Left renal pelvis (tissue), 4 donors: ENCODE measurements at regions not wholly inside any gene's neighbourhood (a gene's known extent, or its start where the extent isn't known, plus 50 kb on each side); places are given as distances from the start of the nearest gene placed in this dataset.

Source experiments
- DNase-seq, 4 donors: peaks; one replicate each; pipeline ENCODE4 v3.0.0-alpha.2; 2013; ENCODE audit warnings: low read depth in 4 of 4, low spot score in 3 of 4

DNA sequence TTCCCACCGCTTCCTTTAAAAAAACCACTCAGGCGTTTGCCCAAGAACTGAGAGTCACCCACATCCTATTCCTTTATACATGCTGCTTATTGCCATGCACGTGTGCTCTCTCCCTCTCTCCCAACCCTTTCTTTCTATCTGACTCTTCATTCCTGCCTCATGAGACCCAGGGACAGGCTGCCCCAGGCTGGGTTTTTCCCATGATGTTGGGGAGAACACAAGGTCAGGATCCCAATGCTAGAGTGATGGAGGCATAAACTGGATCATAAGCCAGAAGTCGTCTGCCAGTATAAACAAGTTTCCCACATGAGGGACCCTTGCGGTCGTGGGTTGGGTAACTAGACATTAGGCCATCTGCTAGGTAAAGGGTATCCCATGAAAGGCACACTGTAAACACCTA lies 64.9 kb downstream of the CD2 start:
- DNase-seq = no peak

DNA sequence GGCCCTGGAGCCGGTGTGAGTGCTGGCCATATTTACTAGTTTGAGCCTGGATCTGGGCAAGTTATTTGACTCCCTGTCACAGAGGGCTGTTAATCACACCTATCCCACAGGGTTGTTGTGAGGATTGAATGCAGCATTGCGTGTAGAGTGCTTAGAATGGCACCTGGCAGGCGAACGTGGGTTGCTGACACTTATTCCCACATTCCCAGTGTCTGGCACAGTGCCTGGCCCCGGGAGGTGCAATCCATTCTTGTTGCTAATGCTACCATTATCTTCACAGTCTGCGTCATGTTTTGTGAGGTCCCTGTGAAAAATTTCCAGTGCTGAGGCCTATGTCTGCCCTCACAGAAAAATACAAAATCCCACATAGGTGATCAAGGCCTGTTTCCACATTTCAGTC lies 66.1 kb downstream of the CD2 start:
- DNase-seq = no peak

DNA sequence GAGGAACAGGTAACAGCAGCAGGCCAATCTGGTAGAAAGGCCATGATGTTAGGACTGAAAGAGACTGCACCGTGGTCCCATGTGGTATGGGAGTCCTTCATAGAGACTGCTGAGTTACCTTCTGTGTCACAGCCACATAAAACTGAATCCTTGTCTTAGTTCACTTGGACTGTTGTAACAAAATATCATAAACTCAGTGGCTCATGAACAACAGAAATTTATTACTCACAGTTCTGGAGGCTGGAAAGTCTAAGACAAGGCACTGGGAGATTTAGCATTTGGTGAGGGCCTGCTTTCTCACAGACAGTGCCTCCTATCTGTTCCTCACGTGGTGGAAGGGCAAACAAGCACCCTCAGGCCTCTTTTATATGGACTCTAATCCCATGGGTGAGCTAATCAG lies 67.5 kb downstream of the CD2 start:
- DNase-seq = no peak

DNA sequence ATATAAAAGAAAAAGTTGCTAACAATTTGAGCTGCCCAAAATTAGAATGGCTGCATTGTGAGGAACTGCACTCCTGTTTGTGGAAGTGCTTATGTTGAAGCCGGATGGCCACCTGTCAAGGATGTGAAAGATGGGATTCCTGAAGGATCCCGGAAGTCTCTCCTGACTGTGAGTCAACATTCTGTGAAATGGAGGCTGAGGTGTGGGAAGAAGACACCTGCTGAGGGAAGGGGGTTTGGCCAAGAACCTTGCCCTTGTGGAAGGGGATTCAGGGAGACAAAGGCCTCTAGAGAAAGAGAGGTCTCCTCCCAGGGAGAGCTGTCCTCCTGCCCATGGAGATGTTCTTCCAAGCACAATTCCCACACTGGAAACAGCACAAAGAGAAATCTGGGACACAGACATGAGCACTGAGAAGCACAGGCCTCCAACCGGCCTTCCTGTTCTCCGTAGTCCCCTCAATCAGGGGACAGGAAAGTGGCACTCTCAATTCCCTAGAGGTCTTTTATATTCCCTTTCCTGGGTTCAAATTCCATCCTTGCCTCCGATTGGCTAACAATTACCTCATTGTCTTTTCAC lies 70.5 kb downstream of the CD2 start:
- no peak for DNase-seq

DNA sequence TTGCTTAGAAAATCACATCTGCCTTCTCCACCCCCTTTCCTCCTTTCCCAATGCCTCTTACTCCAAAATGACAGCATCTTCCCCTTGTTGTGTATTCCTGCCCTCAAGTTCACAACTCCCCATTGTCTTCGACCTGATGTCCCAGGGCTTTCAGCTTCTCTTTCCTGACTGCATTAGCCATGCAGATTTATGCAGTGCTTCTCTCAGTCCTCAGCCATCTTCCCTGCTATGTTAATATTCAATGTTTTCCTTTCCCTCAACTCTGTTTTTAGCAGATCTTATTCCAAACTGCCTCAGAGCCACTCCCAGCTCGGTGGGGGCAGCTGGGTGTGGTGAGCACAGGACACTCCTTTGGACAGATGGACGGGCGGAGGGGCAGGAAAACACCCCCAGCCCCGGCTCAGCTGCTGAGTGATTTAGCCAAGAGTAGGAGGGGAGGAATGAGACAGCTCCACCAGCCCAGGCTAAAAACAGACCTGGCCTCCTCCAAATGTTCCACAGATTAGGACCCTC lies 71.0 kb downstream of the CD2 start:
- DNase-seq = no peak

DNA sequence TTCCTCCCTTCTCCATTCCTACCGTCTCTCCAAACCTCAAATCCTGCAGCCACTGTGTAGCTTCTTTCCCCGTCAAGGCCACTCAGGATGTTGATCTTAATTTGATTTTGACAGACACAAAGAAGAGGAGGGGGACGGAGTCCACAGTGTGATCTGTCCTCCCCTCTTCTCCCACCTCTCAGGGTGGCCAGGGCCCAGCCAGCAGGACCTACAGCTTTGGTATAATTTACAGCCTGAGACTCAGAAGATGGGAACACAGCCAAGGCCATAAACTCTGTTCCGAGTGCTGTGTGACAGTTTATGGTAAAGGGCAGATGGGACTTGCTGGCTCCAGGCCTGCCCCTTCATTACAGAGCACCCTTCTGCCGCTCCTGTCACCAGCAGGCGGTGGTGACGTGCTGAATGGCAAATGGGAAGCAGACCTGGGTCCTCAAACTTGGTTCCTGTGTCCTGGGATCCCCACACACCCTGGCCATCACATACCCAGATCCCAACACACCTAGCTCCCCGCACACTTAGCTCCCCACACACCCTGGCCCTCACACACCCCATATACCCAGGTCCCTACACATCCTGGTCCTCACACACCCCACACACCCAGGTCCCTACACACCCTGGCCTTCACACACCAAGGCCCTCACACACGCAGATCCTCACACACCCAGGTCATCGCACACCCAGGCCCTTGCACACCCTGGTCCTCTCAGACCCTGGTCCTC lies 71.6 kb downstream of the CD2 start:
- DNase-seq = peak in 1 of 4 donors; percentile 32

DNA sequence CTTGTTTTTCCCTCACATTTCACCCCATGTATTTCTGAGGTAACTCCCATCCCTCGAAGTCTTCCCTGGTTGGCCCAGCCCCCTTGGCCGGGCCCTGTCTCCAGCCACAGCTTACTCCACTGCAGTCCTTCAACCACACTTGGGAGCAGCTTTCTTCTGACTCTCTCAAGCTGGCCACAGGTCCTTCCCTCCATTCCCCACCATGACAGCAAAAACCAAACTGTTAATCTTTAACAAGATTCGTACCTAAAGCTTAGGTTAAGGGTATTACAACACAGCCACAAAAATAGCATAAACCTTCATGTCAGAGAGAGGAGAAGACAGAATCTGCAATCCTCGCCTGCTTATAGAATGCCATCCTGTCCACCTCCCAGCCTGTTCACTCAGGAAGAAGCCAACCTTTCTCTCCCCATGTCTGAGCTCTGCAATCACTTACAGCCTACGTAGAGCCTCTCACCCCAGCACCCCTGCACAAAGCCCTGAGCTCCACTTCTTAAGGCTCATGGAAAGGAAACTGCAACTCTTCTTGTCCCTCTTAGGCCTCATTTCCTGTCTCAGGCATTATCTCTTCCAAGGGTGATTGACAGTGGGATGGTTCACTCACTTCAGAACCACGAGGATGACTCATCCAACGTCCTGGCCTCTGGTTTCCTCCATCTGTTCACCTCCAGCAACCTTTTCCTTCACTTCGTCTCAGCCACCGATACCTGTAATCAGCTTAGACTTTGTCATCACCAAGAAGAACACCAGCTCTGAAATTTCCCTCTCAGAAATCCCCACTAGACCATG lies 72.8 kb downstream of the CD2 start:
- DNase-seq = no peak

DNA sequence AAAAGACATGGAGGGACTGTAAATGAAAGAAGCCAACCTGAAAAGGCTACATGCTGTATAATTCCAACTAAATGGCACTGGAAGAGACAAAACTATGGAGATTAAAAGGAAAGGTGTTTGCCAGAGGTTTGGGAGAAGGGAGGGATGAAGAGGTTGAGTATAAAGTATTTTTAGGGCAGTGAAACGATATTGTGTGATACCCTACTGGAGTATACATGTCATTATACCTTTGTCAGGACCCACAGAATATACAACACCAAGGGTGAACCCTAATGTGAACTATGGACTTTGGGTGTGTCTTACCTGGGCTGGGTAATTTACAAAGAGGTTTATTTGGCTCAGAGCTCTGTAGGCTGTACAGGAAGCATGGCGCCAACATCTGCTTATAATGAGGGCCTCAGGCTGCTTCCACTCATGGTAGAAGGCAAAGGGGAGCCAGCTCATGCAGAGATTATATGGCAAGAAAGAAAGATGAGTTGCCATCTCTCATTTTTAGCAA lies 73.4 kb downstream of the CD2 start:
- DNase-seq = no peak

DNA sequence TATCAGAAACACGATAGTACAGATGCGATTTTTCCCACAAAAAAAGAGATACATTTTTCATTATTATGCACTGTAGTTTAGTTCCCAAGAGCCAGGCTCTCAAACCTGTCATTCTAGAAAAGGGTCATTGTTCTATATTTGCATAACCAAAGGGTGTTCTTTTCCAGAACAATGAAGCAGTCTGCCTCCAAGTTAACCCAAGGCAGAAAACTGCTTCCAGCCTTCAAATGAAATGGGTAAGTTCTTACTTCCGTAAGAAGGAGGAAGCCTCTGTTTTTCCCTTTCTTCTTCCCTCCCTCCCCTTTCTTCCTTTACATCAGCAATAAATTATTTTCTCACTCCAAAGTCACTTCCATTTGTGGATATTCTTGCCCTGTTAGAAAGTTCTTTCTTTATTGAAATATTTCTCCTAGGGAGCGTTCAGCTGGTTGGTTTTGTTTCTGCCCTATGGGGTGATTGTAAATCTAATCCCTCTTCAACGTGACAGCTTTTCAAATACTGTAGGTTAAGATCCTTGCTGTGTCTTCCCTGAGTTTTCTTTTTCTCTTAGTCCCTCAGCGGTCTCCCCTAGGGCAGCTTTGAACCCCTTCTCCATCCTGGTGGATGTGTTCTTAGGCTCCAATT lies 77.3 kb upstream of the PTGFRN start:
- no peak for DNase-seq

DNA sequence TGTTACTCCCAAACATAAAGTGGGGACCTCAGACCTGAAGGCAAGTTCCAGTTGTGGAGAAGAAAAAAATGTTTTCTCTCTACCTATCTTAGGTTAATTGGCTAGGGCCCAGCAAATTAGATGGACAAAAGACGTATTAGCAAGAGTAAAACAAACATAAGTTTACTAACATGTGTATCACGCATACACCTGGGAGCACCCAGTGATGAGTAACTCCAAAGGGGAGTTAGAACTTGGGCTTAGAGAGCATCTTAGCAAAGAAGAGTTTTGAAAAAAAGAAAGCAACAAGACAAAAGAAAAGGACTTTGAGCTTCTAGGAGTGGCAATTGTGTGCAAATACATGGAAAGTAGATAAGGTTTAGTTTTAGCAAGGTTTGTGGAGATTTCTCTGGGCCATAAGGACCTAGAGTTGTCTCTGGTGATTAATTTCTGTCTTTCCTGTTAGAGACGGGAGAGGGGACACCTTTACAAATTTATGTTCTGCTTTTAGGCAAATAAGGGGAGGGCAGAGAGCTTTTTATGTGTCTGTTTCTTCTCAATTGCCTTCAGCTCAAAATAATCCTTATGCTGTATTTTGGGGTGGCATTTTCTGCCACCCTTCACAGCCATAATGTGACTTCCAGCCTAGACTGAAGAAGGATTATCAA lies 76.7 kb upstream of the PTGFRN start:
- no peak for DNase-seq

DNA sequence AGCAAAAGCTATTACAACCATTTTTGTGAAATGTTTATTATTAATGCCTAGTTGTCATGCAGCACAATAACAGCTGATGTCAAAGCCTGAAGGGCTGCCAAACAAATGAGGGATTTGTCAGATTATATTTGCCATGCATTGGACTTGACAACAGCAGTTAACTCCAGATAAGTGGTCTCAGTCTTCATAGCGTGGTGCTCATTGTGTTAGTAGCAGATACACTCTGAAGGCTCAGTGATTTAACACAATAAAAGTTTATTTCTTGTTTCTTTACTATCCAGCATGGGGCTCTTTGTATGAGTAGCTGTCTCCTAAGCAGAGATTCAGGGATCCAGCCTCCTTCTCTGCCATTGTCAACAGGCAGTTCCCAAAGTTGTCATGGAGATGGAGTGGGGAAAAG lies 76.0 kb upstream of the PTGFRN start:
- no peak for DNase-seq

DNA sequence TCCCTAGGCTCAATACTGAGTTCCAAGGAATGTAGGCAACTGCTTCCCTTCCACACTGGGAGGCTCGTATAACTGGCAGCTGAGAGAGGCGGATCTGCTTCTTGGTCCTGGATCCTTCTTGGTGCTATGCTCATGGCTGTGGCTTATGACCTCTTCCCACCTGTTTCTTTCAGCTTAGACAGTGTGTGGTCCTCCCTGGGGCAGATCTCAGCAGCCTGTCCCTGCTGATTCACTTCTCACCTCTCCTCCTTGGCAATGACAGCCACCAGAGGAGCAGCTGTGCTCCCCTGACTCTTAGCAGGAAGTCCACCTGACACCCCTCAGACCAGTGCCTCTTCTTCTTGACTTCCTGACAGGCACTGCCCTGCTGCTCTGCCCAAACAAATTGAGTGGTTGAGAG lies 75.1 kb upstream of the PTGFRN start:
- DNase-seq = no peak

DNA sequence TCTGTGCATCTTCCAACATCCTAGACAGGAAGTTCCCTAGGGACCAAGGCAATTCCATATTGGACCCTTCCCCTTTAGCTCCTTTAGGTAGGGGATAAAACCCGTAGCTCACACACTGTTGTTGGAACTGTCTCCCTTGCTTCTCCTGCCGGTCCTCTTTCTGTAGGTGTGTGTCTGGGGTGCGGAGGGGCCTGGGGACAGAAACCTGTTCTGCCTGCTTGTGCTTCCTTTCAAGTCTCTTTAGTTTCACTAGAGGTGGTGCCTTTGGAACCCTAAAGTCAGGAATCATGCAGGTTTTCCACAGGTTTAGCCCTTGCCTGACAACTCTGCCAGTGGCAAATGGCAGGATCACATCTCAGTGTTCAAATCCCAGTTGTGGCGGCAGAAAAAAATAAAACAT lies 74.6 kb upstream of the PTGFRN start:
- DNase-seq = no peak

DNA sequence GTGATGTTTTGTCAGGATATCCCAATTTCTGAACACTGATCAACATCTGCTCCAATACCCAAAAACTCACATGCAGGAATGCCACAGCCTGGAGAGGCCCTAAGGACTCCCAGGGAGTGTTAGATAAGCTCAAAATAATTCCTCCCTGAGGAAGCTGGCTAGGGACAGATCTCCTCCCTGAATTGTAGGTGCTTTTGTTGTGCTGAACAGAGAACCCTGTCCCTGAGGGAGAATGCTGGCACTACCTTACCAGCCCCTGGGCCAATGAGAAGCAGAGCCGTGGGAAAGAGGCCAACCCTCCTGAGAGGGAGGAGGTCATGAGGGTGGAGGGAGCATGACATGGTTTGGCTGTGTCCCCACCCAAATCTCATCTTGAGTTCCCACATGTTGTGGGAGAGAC lies 73.6 kb upstream of the PTGFRN start:
- DNase-seq = no peak

DNA sequence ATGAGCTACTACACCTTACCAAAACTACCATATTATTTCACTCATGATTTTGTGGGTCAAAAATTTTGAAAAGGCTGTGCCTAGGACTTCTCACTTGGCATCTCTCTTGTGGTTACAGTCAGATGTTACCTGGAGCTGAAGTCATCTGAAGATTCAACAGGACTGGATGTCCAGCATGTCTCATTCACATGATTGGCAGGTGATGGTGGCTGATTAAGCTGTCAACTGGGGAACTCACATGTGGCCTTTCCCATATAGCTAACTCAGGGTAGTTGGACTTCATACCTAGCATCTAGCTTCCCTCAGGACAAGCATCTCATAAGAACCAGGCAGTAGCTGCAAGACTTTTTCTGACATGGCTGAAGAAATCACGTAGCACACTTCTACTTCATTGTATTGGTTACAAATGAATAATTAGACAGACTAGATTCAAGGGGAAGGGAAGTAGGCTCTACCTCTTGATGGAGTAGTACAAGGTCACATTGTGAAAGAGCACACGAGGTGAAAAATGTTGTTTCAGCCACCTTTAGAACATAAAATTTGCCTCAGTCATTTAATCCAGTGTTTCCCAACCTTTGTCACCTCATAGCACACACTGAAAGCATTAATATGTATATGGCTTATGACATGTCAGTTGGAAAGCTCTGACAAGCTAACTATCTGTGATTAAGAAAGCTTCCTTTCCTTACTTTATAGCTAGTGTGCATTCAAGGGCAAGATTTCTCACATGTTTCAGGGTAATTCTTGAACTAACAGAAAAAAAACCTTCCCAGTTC lies 68.0 kb upstream of the PTGFRN start:
- no peak for DNase-seq

DNA sequence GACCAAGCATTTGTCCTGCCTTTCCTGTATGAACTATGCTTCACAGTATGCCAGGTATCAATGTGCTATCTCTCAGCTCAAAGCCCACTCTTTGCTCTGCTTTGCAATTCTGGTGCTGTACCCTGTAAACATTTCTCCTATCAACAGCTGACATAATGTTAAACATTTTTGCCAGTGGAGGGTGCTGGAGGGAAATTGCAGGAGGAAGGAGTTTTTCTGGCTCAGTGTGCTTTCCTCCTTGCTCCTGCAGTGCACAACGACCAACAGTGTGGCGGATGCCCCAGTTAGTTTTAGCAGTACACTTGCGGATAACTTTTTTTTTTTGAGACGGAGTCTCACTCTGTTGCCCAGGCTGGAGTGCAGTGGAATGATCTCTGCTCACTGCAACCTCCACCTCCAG lies 67.1 kb upstream of the PTGFRN start:
- no peak for DNase-seq

DNA sequence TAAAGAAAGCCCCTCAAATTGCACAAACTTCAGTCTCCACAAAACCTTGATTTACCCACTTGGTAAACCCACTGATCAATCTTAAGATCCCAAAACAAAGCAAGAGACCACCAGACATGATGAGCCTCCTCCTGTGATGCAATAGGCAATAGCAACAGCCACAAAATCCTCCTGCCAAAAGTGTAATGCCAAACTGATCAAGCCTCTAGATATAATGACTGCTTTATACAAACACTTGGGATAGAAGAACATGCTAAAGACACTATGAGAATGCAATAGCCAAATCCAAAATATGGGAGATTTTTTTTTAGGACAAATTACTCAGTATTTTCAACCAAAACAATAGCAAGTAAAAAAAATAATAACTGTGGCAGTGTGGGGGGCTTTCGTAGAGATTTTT lies 64.9 kb upstream of the PTGFRN start:
- DNase-seq = no peak

DNA sequence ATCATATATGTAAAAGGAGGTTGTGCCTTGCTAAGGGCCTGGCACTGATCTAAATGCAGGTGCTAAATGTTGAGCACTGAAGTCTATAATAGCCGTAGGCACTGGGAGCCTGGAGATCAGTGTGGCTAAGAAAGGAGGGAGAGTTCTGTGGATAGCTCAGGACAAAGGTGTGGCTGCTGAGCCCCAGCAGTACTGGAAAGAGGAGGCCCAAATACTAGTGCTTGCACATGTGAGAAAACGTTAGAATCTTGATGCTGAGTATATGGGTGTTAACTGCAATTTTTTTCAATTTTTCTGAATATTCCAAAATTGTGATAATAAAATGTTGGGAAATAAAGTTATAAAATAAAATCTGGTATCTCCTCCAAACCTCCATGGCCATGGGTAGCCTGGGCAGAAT lies 62.5 kb upstream of the PTGFRN start:
- no peak for DNase-seq

DNA sequence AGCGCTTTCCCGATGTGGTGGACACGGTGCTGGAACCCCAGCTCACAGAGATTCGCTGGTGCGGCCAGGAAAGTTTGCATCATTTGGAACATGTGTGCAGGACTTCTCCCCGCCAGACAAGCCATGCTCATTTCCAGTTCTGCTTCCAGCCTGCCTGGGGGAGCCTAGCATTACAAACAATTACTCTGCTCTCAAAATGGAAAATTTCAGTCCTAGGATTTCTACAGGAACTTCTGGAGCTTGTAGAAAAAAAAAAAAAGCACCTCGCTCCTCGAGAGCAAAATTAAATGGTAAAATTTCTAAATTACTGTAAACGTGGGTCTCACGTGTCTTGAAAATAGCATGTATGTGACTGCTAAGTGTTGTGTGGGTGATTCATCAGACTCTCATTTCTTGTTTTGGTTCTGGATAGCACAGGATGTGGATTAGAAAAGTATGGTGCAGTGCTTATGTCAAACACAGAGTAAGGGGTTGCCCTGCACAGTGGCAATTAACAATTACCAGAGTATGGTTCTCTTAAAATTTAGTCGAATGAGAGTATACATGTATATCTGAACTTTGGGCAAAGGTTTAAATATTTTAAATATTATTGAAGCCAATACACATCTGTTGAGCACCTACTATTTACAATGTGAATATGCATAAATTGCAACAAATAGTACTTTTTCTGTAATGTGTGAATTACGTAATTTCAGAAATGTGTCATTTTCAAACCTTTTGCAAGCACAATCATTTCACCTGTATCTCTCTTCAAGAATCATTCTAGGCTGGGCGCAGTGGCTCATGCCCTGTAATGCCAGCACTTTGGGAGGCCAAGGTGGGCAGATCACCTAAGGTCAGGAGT lies 61.8 kb upstream of the PTGFRN start:
- DNase-seq = no peak
